Ascending aorta (tissue), 2 donors: ENCODE measurements at regions not wholly inside any gene's neighbourhood (a gene's known extent, or its start where the extent isn't known, plus 50 kb on each side); places are given as distances from the start of the nearest gene placed in this dataset.

ENCODE experiments used
- DNase-seq, 2 donors: peaks; one replicate each; pipeline ENCODE4 v3.0.0-alpha.2; 2019; ENCODE audit warnings: low spot score in 2 of 2
- H3K27ac ChIP-seq, 2 donors: fragments of 200-600 bp; sonication (generic); one replicate each; pipeline ENCODE4 v1.5.1; 2016 to 2017; ENCODE audit warnings: mild to moderate bottlenecking in 1 of 2
- H3K27me3 ChIP-seq: fragments of 200-600 bp; sonication (generic); one replicate; pipeline ENCODE4 v1.5.1; 2017
- H3K36me3 ChIP-seq, 2 donors: fragments of 200-600 bp; sonication (generic); one replicate each; pipeline ENCODE4 v1.5.1; 2016
- H3K4me1 ChIP-seq, 2 donors: fragments of 200-600 bp; sonication (generic); one replicate each; pipeline ENCODE4 v1.5.1; 2016 to 2017; ENCODE audit warnings: mild to moderate bottlenecking in 1 of 2
- H3K4me3 ChIP-seq, 2 donors: fragments of 200-600 bp; sonication (generic); one replicate each; pipeline ENCODE4 v1.5.1; 2016 to 2017; ENCODE audit warnings: mild to moderate bottlenecking in 1 of 2
- H3K9me3 ChIP-seq, 2 donors: fragments of 200-600 bp; sonication (generic); one replicate each; pipeline ENCODE4 v1.5.1; 2016
- CTCF ChIP-seq, 3 experiments: fragments of 200-600 bp in 2 of 3; fragments of 450-650 bp in 1 of 3; sonication (generic) in 2 of 3; IDR thresholded peaks; one replicate each; pipeline ENCODE4 v1.5.1; 2016 to 2019; ENCODE audit warnings: antibody characterized with exemption in 3 of 3, mild to moderate bottlenecking in 1 of 3, moderate library complexity in 1 of 3
- intact Hi-C: fragments of 100-400 bp; cut with DNase I; formaldehyde crosslinking; loops from one replicate; pipeline ENCODE4 v1.15.1; 2023

- no peak for DNase-seq
Observed at GRCh38 chr2:62564380-62565137, 58.6 kb upstream of the TMEM17 start.

GRCh38 chr2:62561586-62561985, 55.6 kb upstream of the TMEM17 start:
- no peak for DNase-seq
- no peaks in the 10 kb centered on the region for H3K9me3 ChIP-seq
- no peak overlapping the region for H3K27ac ChIP-seq
- TF ChIP-seq CTCF (IDR thresholded peaks at IDR 0.05) = no peak
- intact Hi-C loops = no loop called here
- H3K4me1 ChIP-seq = no peaks in the 10 kb centered on the region
- H3K27me3 ChIP-seq = no peaks in the 10 kb centered on the region
- H3K36me3 ChIP-seq = no peaks in the 10 kb centered on the region
- H3K4me3 ChIP-seq = no peak overlapping the region

More at GRCh38 chr2:62564380-62565137, 58.6 kb upstream of the TMEM17 start:
- H3K27me3 ChIP-seq = no peaks in the 10 kb centered on the region
- H3K27ac ChIP-seq = no peak overlapping the region
- TF ChIP-seq CTCF (IDR thresholded peaks at IDR 0.05) = no peak
- H3K9me3 ChIP-seq = no peaks in the 10 kb centered on the region
- intact Hi-C loops = no loop called here
- H3K4me1 ChIP-seq = no peaks in the 10 kb centered on the region
- H3K4me3 ChIP-seq = no peak overlapping the region
- no peaks in the 10 kb centered on the region for H3K36me3 ChIP-seq

GRCh38 chr2:62559582-62559981, 53.6 kb upstream of the TMEM17 start:
- Histone ChIP-seq H3K4me1 (no peaks in the 10 kb centered on the region), H3K36me3 (no peaks in the 10 kb centered on the region), H3K27me3 (no peaks in the 10 kb centered on the region), H3K4me3 (no peak overlapping the region), H3K27ac (no peak overlapping the region), H3K9me3 (no peaks in the 10 kb centered on the region)
- DNase-seq = no peak
- no peak for TF ChIP-seq CTCF (IDR thresholded peaks at IDR 0.05)
- intact Hi-C loops = no loop called here

GRCh38 chr2:62558743-62559142, 52.7 kb upstream of the TMEM17 start:
- Histone ChIP-seq H3K4me1 (no peaks in the 10 kb centered on the region), H3K36me3 (no peaks in the 10 kb centered on the region), H3K27me3 (no peaks in the 10 kb centered on the region), H3K9me3 (no peaks in the 10 kb centered on the region), H3K27ac (no peak overlapping the region), H3K4me3 (no peak overlapping the region)
- intact Hi-C loops = no loop called here
- TF ChIP-seq CTCF (IDR thresholded peaks at IDR 0.05) = no peak
- no peak for DNase-seq

- DNase-seq = no peak
- no peak overlapping the region for H3K4me3 ChIP-seq
- TF ChIP-seq CTCF (IDR thresholded peaks at IDR 0.05) = no peak
- H3K27ac ChIP-seq = no peak overlapping the region
- H3K4me1 ChIP-seq = no peaks in the 10 kb centered on the region
- H3K9me3 ChIP-seq = no peaks in the 10 kb centered on the region
- no peaks in the 10 kb centered on the region for H3K27me3 ChIP-seq
- no peaks in the 10 kb centered on the region for H3K36me3 ChIP-seq
- intact Hi-C loops = no loop called here
Observed at GRCh38 chr2:62556086-62556485, 50.1 kb upstream of the TMEM17 start.
